HepG2 (cell line): ENCODE measurements at regions not wholly inside any gene's neighbourhood (a gene's known extent, or its start where the extent isn't known, plus 50 kb on each side); places are given as distances from the start of the nearest gene placed in this dataset.

ENCODE experiments used
- ATAC-seq: fragments of 200-7000 bp; cut with Tn5 transposase; 3 replicates; pipeline ENCODE4 v1.9.1; 2020; ENCODE audit warnings: mild to moderate bottlenecking, moderate library complexity
- BruUV-seq: library from RNA; stranded (reverse); fragments of 400-500 nt; replicated peaks from 2 replicates; lab custom pipeline; 2021; lab: Mats Ljungman, UMichigan
- CTCF ChIA-PET: fragments of 300-600 bp; formaldehyde crosslinking; extraction: SDS; loops from one replicate; lab custom pipeline; 2021; ENCODE audit warnings: low total read pairs, inconsistent platforms, low intra/inter-chr PET ratio; lab: Yijun Ruan, JAX
- POLR2A ChIA-PET: fragments of 350-600 bp; sonication (Branson Sonifier 250); formaldehyde crosslinking; loops from one replicate; lab custom pipeline; 2020; ENCODE audit warnings: antibody characterized with exemption, inconsistent platforms; lab: Yijun Ruan, JAX
- DNase-seq: peaks from one replicate; pipeline ENCODE4 v3.0.0-alpha.2; 2015; ENCODE audit warnings: low spot score
- FAIRE-seq: peaks from 3 replicates; lab custom pipeline; 2011; peaks lifted over from hg19 to GRCh38; lab: Jason Lieb, UNC
- H2AFZ ChIP-seq: one replicate; pipeline ENCODE4 v1.6.1; 2011; ENCODE audit warnings: low read length, inconsistent platforms
- H3K27ac ChIP-seq: fragments of 300-600 bp; 3 replicates; pipeline ENCODE4 v1.8.0; 2011; ENCODE audit warnings: mixed run types, mild to moderate bottlenecking, mixed read lengths, low read length, inconsistent platforms; ENCODE audit not compliant: insufficient read depth; ENCODE audit errors: extremely low read length
- H3K27me3 ChIP-seq, 2 experiments: fragments of 200-600 bp in 1 of 2; 2 replicates in 1 of 2; 3 replicates in 1 of 2; pipeline versions ENCODE4 v1.6.0 to v1.8.0; 2011; ENCODE audit warnings: low read length in 2 of 2, mild to moderate bottlenecking in 2 of 2, moderate library complexity in 2 of 2, inconsistent platforms in 1 of 2; ENCODE audit not compliant: insufficient read depth in 2 of 2, control insufficient read depth in 1 of 2
- H3K36me3 ChIP-seq, 2 experiments: fragments of 200-600 bp in 1 of 2; replicated peaks in 1 of 2; 2 replicates in 1 of 2; 3 replicates in 1 of 2; pipeline versions ENCODE4 v1.5.1 to v1.8.0; 2011; ENCODE audit warnings: low read length in 2 of 2, inconsistent platforms in 1 of 2; ENCODE audit not compliant: insufficient read depth in 2 of 2, control insufficient read depth in 1 of 2
- H3K4me1 ChIP-seq: 2 replicates; pipeline ENCODE4 v1.5.1; 2012; ENCODE audit warnings: low read length, inconsistent platforms; ENCODE audit not compliant: insufficient read depth
- H3K4me2 ChIP-seq: 2 replicates; pipeline ENCODE4 v1.6.0; 2011; ENCODE audit warnings: low read depth, low read length, inconsistent platforms
- H3K4me3 ChIP-seq, 3 experiments: fragments of 200-600 bp in 1 of 3; sonication (generic), shearing (Covaris generic) in 1 of 3; replicated peaks in 1 of 3; 2 replicates each; pipeline ENCODE4 v1.5.1; 2011 to 2016; ENCODE audit warnings: low read length in 3 of 3, inconsistent platforms in 2 of 3, low read depth in 2 of 3, mild to moderate bottlenecking in 2 of 3, control low read depth in 1 of 3, mixed read lengths in 1 of 3; ENCODE audit not compliant: insufficient read depth in 1 of 3
- H3K79me2 ChIP-seq: one replicate; pipeline ENCODE4 v1.6.1; 2011; ENCODE audit warnings: low read length, inconsistent platforms; ENCODE audit not compliant: insufficient read depth
- H3K9ac ChIP-seq: 2 replicates; pipeline ENCODE4 v1.6.0; 2011; ENCODE audit warnings: mild to moderate bottlenecking, low read depth, low read length, inconsistent platforms; ENCODE audit not compliant: insufficient read depth
- H3K9me3 ChIP-seq: 2 replicates; pipeline ENCODE4 v1.5.1; 2012; ENCODE audit warnings: mild to moderate bottlenecking, low read length
- H4K20me1 ChIP-seq: 2 replicates; pipeline ENCODE4 v1.6.0; 2011; ENCODE audit warnings: inconsistent platforms, mild to moderate bottlenecking, low read length, moderate library complexity; ENCODE audit not compliant: insufficient read depth
- BRF2 ChIP-seq: sonication (generic); formaldehyde crosslinking; IDR thresholded peaks from 2 replicates; pipeline ENCODE4 v1.8.1; 2022; ENCODE audit warnings: mild to moderate bottlenecking, missing genetic modification reagents
- DRAP1 ChIP-seq: IDR thresholded peaks from 2 replicates; pipeline ENCODE4 v1.6.1; 2016; ENCODE audit warnings: missing genetic modification reagents, missing compliant biosample characterization
- ESRRA ChIP-seq: sonication (generic); formaldehyde crosslinking; IDR thresholded peaks from 2 replicates; pipeline ENCODE4 v1.5.1; 2020; ENCODE audit warnings: mild to moderate bottlenecking, low read depth, missing genetic modification reagents
- FOXA1 ChIP-seq, 2 experiments: fragments of 450-650 bp in 1 of 2; sonication (generic) in 1 of 2; formaldehyde crosslinking in 1 of 2; IDR thresholded peaks; 2 replicates each; pipeline versions ENCODE4 v1.4.0 to v1.6.1; 2016 to 2020; ENCODE audit warnings: missing genetic modification reagents in 1 of 2
- FOXK2 ChIP-seq: fragments of 450-650 bp; IDR thresholded peaks from 2 replicates; pipeline ENCODE4 v1.6.1; 2016
- NR2F1 ChIP-seq, 2 experiments: fragments of 450-650 bp in 1 of 2; formaldehyde crosslinking in 1 of 2; IDR thresholded peaks; 2 replicates each; pipeline versions ENCODE4 v1.5.0 to v1.6.1; 2016 to 2020; ENCODE audit warnings: mild to moderate bottlenecking in 1 of 2, missing compliant biosample characterization in 1 of 2, missing genetic modification reagents in 1 of 2, moderate library complexity in 1 of 2
- REL ChIP-seq: sonication (generic); formaldehyde crosslinking; conservative IDR thresholded peaks from 2 replicates; pipeline ENCODE4 v1.8.0; 2022; ENCODE audit warnings: mild to moderate bottlenecking, missing genetic modification reagents, moderate library complexity
- REXO4 ChIP-seq: sonication (generic); formaldehyde crosslinking; IDR thresholded peaks from 2 replicates; pipeline ENCODE4 v1.8.0; 2022; ENCODE audit warnings: missing genetic modification reagents, mild to moderate bottlenecking, borderline replicate concordance
- SIN3A ChIP-seq: IDR thresholded peaks from 2 replicates; pipeline ENCODE4 v1.6.1; 2011; ENCODE audit warnings: low read depth, mild to moderate bottlenecking, control low read depth, low read length, borderline replicate concordance
- TCF7 ChIP-seq: sonication (generic); IDR thresholded peaks from 2 replicates; pipeline ENCODE4 v1.6.1; 2016; ENCODE audit warnings: antibody characterized with exemption, low read depth
- TGIF2 ChIP-seq: IDR thresholded peaks from 2 replicates; pipeline ENCODE4 v1.6.1; 2016; ENCODE audit warnings: control low read depth, missing compliant biosample characterization
- THAP8 ChIP-seq: sonication (generic); formaldehyde crosslinking; IDR thresholded peaks from 2 replicates; pipeline ENCODE4 v1.5.1; 2020; ENCODE audit warnings: missing genetic modification reagents, mild to moderate bottlenecking, borderline replicate concordance
- ZNF431 ChIP-seq: sonication (generic); formaldehyde crosslinking; IDR thresholded peaks from 2 replicates; pipeline ENCODE4 v1.9.0; 2022; ENCODE audit warnings: missing genetic modification reagents, low read depth, mild to moderate bottlenecking, borderline replicate concordance
- ZNF552 ChIP-seq: sonication (generic); formaldehyde crosslinking; IDR thresholded peaks from 2 replicates; pipeline ENCODE4 v1.9.0; 2022; ENCODE audit warnings: missing genetic modification reagents, mild to moderate bottlenecking, borderline replicate concordance
- WGBS: methylation state at CpG from one replicate; pipeline ENCODE4 v1.1.6; 2017; ENCODE audit warnings: low lambda C conversion rate; 5-methylcytosine and 5-hydroxymethylcytosine counted together
- in situ Hi-C: cut with HindIII; loops from 2 replicates; pipeline ENCODE4 v1.10.0; 2017; ENCODE audit warnings: low pct_unique_long_range_greater_than_20kb; ENCODE audit not compliant: extremely low pct_ligation_motif_present
- intact Hi-C: fragments of 100-400 bp; cut with micrococcal nuclease; formaldehyde crosslinking; loops from one replicate; pipeline ENCODE4 v1.10.0; 2022; ENCODE audit not compliant: unreplicated experiment

GRCh38 chr14:79971330-79971729 is 240.0 kb downstream of the DIO2 start (continued):
- TF ChIP-seq DRAP1 (CRISPR knock-in tag) (no peak), TGIF2 (CRISPR knock-in tag) (no peak), TCF7 (no peak)

GRCh38 chr14:79967453-79967852 is 243.9 kb downstream of the DIO2 start:
- H3K4me1 ChIP-seq, result no peaks in the 10 kb centered on the region
- no peak overlapping the region for H3K9ac ChIP-seq
- ChIA-PET CTCF (no interaction called here), POLR2A (no interaction called here)
- FAIRE-seq (no peak), ATAC-seq (no peak), DNase-seq (no peak)
- no peak overlapping the region for H3K27ac ChIP-seq
- H4K20me1 ChIP-seq, result no peaks in the 10 kb centered on the region
- no peak overlapping the region for H3K4me3 ChIP-seq
- TF ChIP-seq BRF2 (CRISPR knock-in tag), result no peak
- TF ChIP-seq FOXK2, result no peak
- TF ChIP-seq NR2F1 (CRISPR knock-in tag; IDR thresholded peaks at IDR 0.05), result no peak
- no peak for TF ChIP-seq FOXA1 (IDR thresholded peaks at IDR 0.05)
- no peak for TF ChIP-seq FOXA1 (CRISPR knock-in tag; IDR thresholded peaks at IDR 0.05)
- no peak for TF ChIP-seq SIN3A
- no peak for TF ChIP-seq THAP8 (CRISPR knock-in tag)
- TF ChIP-seq ZNF431 (CRISPR knock-in tag), result no peak
- no peak for TF ChIP-seq REXO4 (CRISPR knock-in tag)
- TF ChIP-seq ZNF552 (CRISPR knock-in tag), result no peak
- TF ChIP-seq ESRRA (CRISPR knock-in tag), result no peak
- TF ChIP-seq REL, result no peak
- no TSS peak for BruUV-seq
- H3K79me2 ChIP-seq, result no peaks in the 10 kb centered on the region
- no peak overlapping the region for H2AFZ ChIP-seq
- intact Hi-C loops, result no loop called here
- H3K9me3 ChIP-seq, result peaks cover 92% of the 10 kb centered on the region
- no peaks in the 10 kb centered on the region for H3K27me3 ChIP-seq
- WGBS, result 0% methylated on average over 2 of the region's 2 CpGs
- no peak overlapping the region for H3K4me2 ChIP-seq
- H3K36me3 ChIP-seq, result no peaks in the 10 kb centered on the region
- in situ Hi-C loops, result no loop called here
